ENCODE measurements at regions not wholly inside any gene's neighbourhood (a gene's known extent, or its start where the extent isn't known, plus 50 kb on each side); places are given as distances from the start of the nearest gene placed in this dataset.

GRCh38 chr3:148054999-148055398 is 642.7 kb upstream of the AGTR1 start:
- H3K9me2 ChIP-seq (ENCODE audit: insufficient read depth), result no peaks in the 10 kb centered on the region
- H4K20me1 ChIP-seq (replicated peaks; ENCODE audit: insufficient read depth), result no peaks in the 10 kb centered on the region
- no peak overlapping the region for H3K4me2 ChIP-seq
- H3K9me3 Mint-ChIP-seq, result peaks cover under 1% of the 10 kb centered on the region
- H3K27me3 Mint-ChIP-seq (ENCODE audit: insufficient read depth, low read depth, poor library complexity), result no peaks in the 10 kb centered on the region
- no peaks in the 10 kb centered on the region for H3K79me2 ChIP-seq (replicated peaks; ENCODE audit: insufficient read depth)
- no peak overlapping the region for H3K4me3 Mint-ChIP-seq
- ATAC-seq (no peak), DNase-seq (ENCODE audit: low spot score) (no peak)
- no peaks in the 10 kb centered on the region for H3K36me3 Mint-ChIP-seq (ENCODE audit: low read depth)
- no peak overlapping the region for H3K27ac ChIP-seq (ENCODE audit: low read depth)
- no peak for TF ChIP-seq EZH2 (IDR thresholded peaks at IDR 0.05; ENCODE audit: low read depth, unreplicated experiment)
- no peak for TF ChIP-seq ZNF331 (CRISPR knock-in tag; IDR thresholded peaks at IDR 0.05; ENCODE audit: low read depth)
- TF ChIP-seq ZNF114 (CRISPR knock-in tag; IDR thresholded peaks at IDR 0.05), result no peak
- no peak for TF ChIP-seq STAT1 (IDR thresholded peaks at IDR 0.05; ENCODE audit: unreplicated experiment)
- no peak for TF ChIP-seq CTCF (conservative IDR thresholded peaks at IDR 0.05; ENCODE audit: low read depth in 2 of 2)
- H3K27me3 ChIP-seq (ENCODE audit: insufficient read depth), result no peaks in the 10 kb centered on the region
- no peak overlapping the region for H3K27ac Mint-ChIP-seq
- H2AFZ ChIP-seq, result no peak overlapping the region; the same call in 1 of the 2 replicates
- H3K4me1 ChIP-seq (ENCODE audit: insufficient read depth), result no peaks in the 10 kb centered on the region
- no peaks in the 10 kb centered on the region for H3K36me3 ChIP-seq (ENCODE audit: insufficient read depth)
- H3K4me3 ChIP-seq, result no peak overlapping the region
- H3K4me1 Mint-ChIP-seq, result no peaks in the 10 kb centered on the region
- H3F3A ChIP-seq (replicated peaks; ENCODE audit: low read depth), result no peaks in the 10 kb centered on the region

- TF ChIP-seq EZH2phosphoT487 (IDR thresholded peaks at IDR 0.05; ENCODE audit: unreplicated experiment) (no peak), NANOG (IDR thresholded peaks at IDR 0.05; ENCODE audit: borderline replicate concordance) (no peak), POLR2AphosphoS5 (IDR thresholded peaks at IDR 0.05; ENCODE audit: low read depth) (no peak), ZNF331 (CRISPR knock-in tag; IDR thresholded peaks at IDR 0.05; ENCODE audit: low read depth) (no peak)
- no peaks in the 10 kb centered on the region for H3K4me1 Mint-ChIP-seq
- no peaks in the 10 kb centered on the region for H3K9me3 Mint-ChIP-seq
- ATAC-seq (no peak), DNase-seq (ENCODE audit: low spot score) (no peak)
- H3K4me3 Mint-ChIP-seq, result no peak overlapping the region
- Histone ChIP-seq H3F3A (replicated peaks; ENCODE audit: low read depth) (no peaks in the 10 kb centered on the region), H3K4me3 (no peak overlapping the region), H2AFZ (no peak overlapping the region), H3K9me2 (ENCODE audit: insufficient read depth) (no peaks in the 10 kb centered on the region), H3K36me3 (ENCODE audit: insufficient read depth) (no peaks in the 10 kb centered on the region), H4K20me1 (replicated peaks; ENCODE audit: insufficient read depth) (no peaks in the 10 kb centered on the region), H3K4me2 (no peak overlapping the region), H3K27ac (ENCODE audit: low read depth) (no peak overlapping the region), H3K27me3 (ENCODE audit: insufficient read depth) (no peaks in the 10 kb centered on the region), H3K4me1 (ENCODE audit: insufficient read depth) (no peaks in the 10 kb centered on the region), H3K79me2 (replicated peaks; ENCODE audit: insufficient read depth) (no peaks in the 10 kb centered on the region)
- H3K36me3 Mint-ChIP-seq (ENCODE audit: low read depth), result no peaks in the 10 kb centered on the region
- no peak overlapping the region for H3K27ac Mint-ChIP-seq
- no peaks in the 10 kb centered on the region for H3K27me3 Mint-ChIP-seq (ENCODE audit: insufficient read depth, low read depth, poor library complexity)
Measured at GRCh38 chr3:148062590-148062989, 635.1 kb upstream of the AGTR1 start.

GRCh38 chr3:148066802-148067201 is 630.9 kb upstream of the AGTR1 start:
- Histone ChIP-seq H3K79me2 (replicated peaks; ENCODE audit: insufficient read depth) (no peaks in the 10 kb centered on the region), H3K4me3 (no peak overlapping the region), H3F3A (replicated peaks; ENCODE audit: low read depth) (no peaks in the 10 kb centered on the region), H3K4me2 (no peak overlapping the region), H3K27me3 (ENCODE audit: insufficient read depth) (no peaks in the 10 kb centered on the region), H4K20me1 (replicated peaks; ENCODE audit: insufficient read depth) (no peaks in the 10 kb centered on the region), H3K27ac (ENCODE audit: low read depth) (no peak overlapping the region), H3K9me2 (ENCODE audit: insufficient read depth) (no peaks in the 10 kb centered on the region), H3K4me1 (ENCODE audit: insufficient read depth) (no peaks in the 10 kb centered on the region), H2AFZ (no peak overlapping the region), H3K36me3 (ENCODE audit: insufficient read depth) (no peaks in the 10 kb centered on the region)
- no peak for ATAC-seq
- Mint-ChIP-seq H3K27me3 (ENCODE audit: insufficient read depth, low read depth, poor library complexity) (no peaks in the 10 kb centered on the region), H3K36me3 (ENCODE audit: low read depth) (no peaks in the 10 kb centered on the region), H3K4me3 (no peak overlapping the region), H3K27ac (no peak overlapping the region), H3K4me1 (no peaks in the 10 kb centered on the region), H3K9me3 (no peaks in the 10 kb centered on the region)
- no peak for DNase-seq (ENCODE audit: low spot score)
- no peak for TF ChIP-seq POLR2AphosphoS5 (IDR thresholded peaks at IDR 0.05; ENCODE audit: low read depth)
- TF ChIP-seq JUNB (IDR thresholded peaks at IDR 0.05; ENCODE audit: unreplicated experiment), result no peak
- TF ChIP-seq ZNF462 (CRISPR knock-in tag; IDR thresholded peaks at IDR 0.05), result no peak
- TF ChIP-seq ZNF114 (CRISPR knock-in tag; IDR thresholded peaks at IDR 0.05), result no peak

Data from GM23338 (cell line).